Fibroblast of gingiva (primary cell): ENCODE measurements at regions not wholly inside any gene's neighbourhood (a gene's known extent, or its start where the extent isn't known, plus 50 kb on each side); places are given as distances from the start of the nearest gene placed in this dataset.
"Not testable (repeated sequence)": the region's sequence is repeated elsewhere in the genome, so short reads cannot be mapped to it uniquely, and the experiment has no call there.

Experiments
- DNase-seq: peaks from one replicate; pipeline ENCODE4 v3.0.0-alpha.2; 2011; ENCODE audit warnings: low read depth

DNA sequence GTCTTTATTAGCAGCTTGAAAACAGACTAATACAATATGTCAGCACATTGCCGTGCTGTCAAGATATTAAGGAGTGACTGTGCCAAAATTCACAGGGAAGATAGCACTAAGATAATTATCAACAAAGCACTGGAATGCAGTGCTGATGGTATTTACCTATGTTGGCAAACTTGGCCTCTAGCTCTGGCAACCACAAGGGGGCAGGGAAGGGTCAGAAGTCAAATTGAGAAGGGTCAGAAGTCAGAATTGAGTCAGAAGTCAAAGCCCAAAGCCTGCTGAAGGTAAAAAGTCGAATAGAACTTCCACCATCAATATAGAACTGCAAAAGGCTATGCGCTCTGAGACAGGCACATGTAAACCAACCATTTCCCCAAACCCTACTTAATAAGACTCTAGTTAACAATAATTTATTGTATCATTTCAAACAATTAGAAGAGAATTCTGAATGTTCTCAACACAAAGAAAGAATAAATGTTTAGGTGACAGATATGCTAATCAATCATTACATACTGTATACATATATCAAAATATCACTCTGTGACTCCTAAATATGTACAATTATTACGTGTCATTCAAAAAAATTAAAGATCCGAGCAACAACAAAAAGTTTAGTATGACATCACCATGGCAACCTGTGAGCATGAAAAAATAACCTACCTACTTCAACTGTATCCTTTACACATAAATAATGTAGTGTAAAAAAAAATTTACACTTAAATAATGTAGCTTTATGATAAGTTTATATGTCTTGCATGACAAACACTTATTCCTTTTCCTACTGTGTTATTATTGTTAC lies 916.1 kb downstream of the KCNJ2 start:
- no peak for DNase-seq

GRCh38 chr17:71089431-71089830 lies 920.1 kb downstream of the KCNJ2 start:
- no peak for DNase-seq

- DNase-seq: no peak
Measured at GRCh38 chr17:71098071-71098470, 928.7 kb downstream of the KCNJ2 start.

DNA sequence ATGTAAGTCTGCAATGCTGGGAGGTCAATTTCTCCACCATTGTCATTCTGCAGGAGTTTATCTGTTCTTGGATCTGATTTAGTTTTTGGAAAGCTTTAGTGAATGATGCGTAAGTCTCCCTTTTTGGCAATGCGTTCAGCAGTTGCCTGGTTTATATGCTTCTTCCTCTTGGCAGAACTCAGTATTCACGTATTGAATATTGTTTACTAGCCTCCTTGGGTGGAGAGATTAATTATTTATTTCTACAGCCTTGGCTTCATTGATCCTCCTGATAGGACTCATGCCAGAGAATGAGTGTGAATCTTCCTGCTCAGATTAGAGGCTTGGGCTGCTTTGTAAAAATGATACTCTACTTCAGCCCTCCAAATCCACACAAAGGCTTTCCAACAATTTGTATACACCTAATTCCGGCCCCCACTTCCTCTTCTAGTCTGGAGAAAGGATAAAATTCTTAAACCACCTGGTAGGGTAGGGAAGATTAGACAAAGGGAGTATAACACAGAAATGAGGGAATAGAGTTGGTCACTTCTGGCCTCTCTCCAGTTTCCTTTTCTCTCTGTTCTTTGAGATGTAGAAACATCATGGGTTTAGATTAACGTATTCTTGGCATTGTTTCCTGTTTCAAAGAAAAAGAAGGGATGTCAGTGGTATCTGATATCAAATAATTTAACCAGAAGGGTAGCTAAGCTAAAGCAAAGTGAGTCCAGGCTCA lies 929.8 kb downstream of the KCNJ2 start:
- no peak for DNase-seq

- no peak for DNase-seq
Measured at GRCh38 chr17:71102777-71103176, 933.4 kb downstream of the KCNJ2 start.

DNA sequence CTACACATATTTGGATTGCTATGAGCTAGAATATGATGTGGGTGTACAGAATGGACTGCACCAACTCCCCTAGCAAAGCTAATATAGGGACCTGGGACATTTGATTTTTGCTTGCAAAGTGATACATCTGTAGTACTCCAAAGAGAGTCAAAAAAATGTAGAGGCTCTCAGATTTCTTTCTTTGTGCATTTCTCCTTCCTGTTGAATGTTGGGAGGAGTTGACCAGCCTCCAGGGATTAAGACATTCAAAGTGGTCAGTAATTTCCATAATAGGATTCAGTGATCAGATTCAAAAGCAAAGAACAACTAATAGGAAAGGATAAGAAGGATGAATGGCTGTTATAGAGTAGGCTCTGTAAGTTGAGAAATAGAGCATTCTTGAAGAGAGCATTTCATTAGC lies 934.9 kb downstream of the KCNJ2 start:
- DNase-seq: no peak

- DNase-seq: not testable (repeated sequence)
Measured at GRCh38 chr17:71106056-71106455, 936.7 kb downstream of the KCNJ2 start.

DNA sequence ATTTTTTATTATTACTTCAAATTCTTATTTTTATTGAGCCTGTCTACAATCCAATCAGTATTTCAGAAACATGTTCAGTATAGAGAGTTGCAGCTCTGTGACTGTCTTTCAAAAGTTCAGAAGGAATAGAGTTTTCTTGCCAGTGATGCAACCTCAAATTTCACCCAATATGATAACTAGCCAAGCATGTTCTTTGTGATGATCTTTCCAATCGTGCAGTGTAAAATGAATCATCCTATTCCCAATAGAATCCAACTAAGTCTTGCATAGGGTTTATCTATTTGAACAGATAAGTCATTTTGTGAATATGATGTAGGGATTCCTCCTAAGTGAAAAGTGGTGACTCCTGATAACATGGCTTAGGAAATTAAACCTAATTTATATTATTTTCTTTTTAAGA lies 937.8 kb downstream of the KCNJ2 start:
- peak; percentile 16 for DNase-seq

DNA sequence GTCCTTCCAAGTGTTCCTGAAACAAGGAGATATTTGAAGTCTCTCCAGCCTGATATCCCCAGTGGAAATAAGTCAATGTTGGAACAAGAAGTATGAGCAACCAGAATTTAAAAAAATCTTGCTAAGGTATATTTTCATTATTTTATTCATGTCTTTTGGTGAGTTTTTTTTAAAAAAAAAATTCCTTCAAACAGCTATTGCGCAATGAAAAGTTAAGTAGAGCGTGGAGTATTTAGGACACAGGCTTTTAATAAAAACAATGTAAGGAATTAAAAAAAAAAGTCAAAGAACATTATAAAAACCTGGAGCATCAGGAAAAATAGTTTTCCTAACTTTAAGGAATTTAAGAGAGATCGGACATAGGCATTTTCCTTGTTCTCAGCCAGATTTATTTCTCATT lies 940.4 kb downstream of the KCNJ2 start:
- DNase-seq: no peak

- no peak for DNase-seq
Measured at GRCh38 chr17:71110326-71110725, 941.0 kb downstream of the KCNJ2 start.

DNA sequence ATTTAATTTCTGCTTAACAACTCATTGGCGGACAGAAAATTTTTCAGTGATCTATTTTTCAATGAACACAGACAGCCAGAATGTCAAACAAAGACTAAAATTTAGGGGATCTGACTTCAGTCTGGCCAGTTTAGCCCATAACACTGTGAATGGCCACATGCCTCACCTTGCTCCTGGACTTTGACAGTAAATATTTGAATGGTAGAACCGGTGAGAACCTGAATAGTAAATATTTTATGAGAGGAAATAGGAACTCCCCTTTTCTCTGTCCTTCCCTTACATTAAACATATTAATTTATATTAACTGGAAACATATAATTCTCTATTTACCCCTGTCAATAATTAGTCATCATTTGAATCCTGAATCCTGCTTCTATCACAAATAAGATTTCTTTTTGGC lies 942.1 kb downstream of the KCNJ2 start:
- DNase-seq: no peak

DNA sequence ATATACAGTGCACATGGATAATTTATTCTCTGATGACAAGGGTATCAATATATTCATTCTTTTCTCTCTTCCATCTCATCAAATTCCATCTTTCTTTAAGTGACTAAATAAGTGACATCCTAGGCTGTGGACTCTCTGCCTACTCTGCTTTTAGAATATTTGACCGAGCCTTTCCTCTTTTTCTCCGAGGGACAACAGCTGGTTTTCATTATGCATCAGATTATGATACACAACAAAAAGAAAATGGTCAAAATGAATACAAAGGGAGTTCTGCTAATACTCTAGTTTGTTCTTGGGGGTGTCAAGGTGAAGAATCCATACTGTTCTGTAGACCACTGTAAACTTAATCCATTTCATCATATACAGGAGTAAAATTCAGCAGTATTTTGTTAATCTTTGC lies 942.6 kb downstream of the KCNJ2 start:
- no peak for DNase-seq

GRCh38 chr17:71113347-71113746 lies 944.0 kb downstream of the KCNJ2 start:
- DNase-seq: no peak

- no peak for DNase-seq
Measured at GRCh38 chr17:71114911-71115668, 945.8 kb downstream of the KCNJ2 start.

DNA sequence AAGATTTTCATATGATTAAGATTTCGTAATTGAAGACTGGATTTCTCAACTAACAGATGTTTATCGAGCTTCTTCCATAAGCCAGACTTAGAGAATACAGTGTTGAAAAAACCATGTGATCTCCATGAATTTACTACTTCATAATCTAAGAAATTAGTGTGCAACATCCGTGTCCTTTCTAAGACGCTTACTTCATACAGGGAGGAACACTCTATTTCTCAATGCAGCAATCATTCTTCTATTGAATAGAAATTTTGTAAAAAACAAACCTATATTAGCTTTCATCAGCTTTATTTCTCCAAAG lies 946.3 kb downstream of the KCNJ2 start:
- DNase-seq: peak; percentile 65

DNA sequence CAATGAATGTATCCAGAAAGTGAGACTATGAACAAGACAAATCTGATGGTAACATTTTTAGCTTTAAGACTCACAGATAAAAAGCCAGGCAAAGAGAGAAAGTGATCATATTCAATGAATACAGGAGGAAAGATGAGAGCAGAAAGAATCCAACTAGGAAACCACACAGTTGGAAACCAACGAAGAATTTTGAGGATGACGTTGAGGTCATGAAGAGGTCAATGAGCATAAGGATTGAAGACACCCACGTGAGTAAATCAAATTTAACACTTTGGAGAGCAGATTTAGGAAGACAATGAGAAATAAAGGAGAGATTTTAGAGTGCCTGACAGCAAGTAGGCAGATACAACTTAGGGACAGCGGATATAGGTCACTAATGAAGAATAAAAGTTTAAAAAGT lies 948.1 kb downstream of the KCNJ2 start:
- no peak for DNase-seq

GRCh38 chr17:71118039-71118438 lies 948.7 kb downstream of the KCNJ2 start:
- no peak for DNase-seq

- no peak for DNase-seq
Measured at GRCh38 chr17:71127416-71127815, 958.1 kb downstream of the KCNJ2 start.

DNA sequence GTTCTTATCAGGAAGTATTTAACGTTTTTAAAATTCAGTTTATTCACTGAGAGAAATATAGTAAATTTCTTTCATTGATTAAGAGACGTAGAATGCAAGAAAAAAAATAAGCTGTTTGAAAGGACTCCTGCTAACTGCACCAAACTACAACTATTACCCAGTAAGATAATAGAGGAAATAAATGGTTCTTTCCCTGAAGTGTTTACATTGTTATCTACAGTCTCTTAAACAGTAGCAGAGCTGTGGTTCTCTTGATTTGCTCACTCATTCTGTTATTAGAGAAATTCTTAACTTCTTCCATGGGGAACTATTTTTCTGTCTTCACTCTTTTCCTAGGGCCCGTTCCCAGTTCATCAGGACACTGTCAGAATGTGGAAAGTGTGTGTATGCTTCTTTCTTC lies 973.0 kb downstream of the KCNJ2 start:
- DNase-seq: no peak

GRCh38 chr17:71145486-71145885 lies 975.3 kb upstream of the SOX9 start:
- DNase-seq: no peak

GRCh38 chr17:71147906-71148305 lies 972.9 kb upstream of the SOX9 start:
- DNase-seq: no peak

DNA sequence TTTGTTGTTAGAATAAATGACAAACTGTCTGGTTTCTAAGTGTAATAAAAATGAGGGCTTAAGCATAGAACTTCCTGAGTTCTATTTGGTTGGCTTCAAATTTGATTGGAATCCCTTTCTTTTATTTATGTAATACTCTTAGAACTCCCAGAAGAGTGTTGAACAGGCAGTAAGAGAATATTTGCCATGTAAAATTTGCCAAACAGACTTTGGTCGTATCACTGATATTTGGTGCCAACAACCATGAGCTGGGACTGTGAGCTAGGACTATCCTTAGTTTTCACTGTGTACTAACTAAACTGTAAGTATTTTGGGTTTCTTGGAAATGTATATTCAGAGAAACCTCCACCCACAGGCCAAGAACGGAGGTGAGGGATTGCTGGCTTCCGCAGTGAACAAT lies 971.2 kb upstream of the SOX9 start:
- no peak for DNase-seq

DNA sequence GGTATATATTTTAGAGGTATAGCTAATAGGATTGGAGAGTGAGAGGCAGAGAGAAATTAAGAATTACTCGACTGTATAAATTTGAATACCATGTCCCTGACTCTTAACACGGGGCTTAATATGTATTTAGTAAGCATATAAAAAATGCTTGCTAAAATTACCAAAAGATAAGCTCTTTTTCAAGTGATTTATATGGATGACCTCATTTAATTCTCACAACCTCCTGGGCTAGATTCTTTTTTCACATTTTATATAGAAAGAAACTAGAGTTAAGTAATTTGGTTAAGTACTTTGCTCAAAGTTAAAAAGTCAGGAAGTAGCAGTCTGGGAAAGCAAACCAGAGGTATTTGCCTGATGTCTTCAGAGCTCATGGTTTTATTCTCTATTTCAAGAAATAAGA lies 963.5 kb upstream of the SOX9 start:
- no peak for DNase-seq
